Activated CD4-positive, alpha-beta T cell treated with anti-CD3 and anti-CD28 coated beads for 36 hours (primary cell): ENCODE measurements at regions not wholly inside any gene's neighbourhood (a gene's known extent, or its start where the extent isn't known, plus 50 kb on each side); places are given as distances from the start of the nearest gene placed in this dataset.

Experiments
- ATAC-seq: fragments of 200-7000 bp; cut with Tn5 transposase; one replicate; pipeline ENCODE4 v1.10.0; 2021; ENCODE audit warnings: mild to moderate bottlenecking, moderate library complexity
- CTCF ChIA-PET: fragments of 350-600 bp; sonication (Branson Sonifier 250); formaldehyde crosslinking; loops from one replicate; lab custom pipeline; 2021; ENCODE audit warnings: antibody characterized with exemption; lab: Charles Lee
- POLR2A ChIA-PET: fragments of 350-600 bp; sonication (Branson Sonifier 250); formaldehyde crosslinking; loops from one replicate; lab custom pipeline; 2021; ENCODE audit warnings: antibody characterized with exemption, inconsistent platforms; lab: Charles Lee
- DNase-seq: peaks from one replicate; pipeline ENCODE4 v3.0.0-alpha.2; 2020
- H3K27ac Mint-ChIP-seq: one replicate; pipeline ENCODE4 v1.8.0; 2021; ENCODE audit warnings: mixed read lengths
- H3K27me3 Mint-ChIP-seq: one replicate; pipeline ENCODE4 v1.8.0; 2021; ENCODE audit warnings: mixed read lengths
- H3K36me3 Mint-ChIP-seq: one replicate; pipeline ENCODE4 v1.8.0; 2021; ENCODE audit warnings: low read depth, mixed read lengths
- H3K4me1 Mint-ChIP-seq: one replicate; pipeline ENCODE4 v1.8.0; 2021; ENCODE audit warnings: mixed read lengths
- H3K4me3 Mint-ChIP-seq: one replicate; pipeline ENCODE4 v1.8.0; 2021; ENCODE audit warnings: mild to moderate bottlenecking, moderate library complexity, mixed read lengths
- H3K9me3 Mint-ChIP-seq: one replicate; pipeline ENCODE4 v1.8.0; 2021; ENCODE audit warnings: low read depth, mixed read lengths
- intact Hi-C, 2 experiments: fragments of 100-400 bp; cut with DNase I in 1 of 2; cut with micrococcal nuclease in 1 of 2; formaldehyde crosslinking; loops; one replicate each; pipeline versions ENCODE4 v1.14.2 to v1.15.1; 2022 to 2024; cut with DNase I, micrococcal nuclease

DNA sequence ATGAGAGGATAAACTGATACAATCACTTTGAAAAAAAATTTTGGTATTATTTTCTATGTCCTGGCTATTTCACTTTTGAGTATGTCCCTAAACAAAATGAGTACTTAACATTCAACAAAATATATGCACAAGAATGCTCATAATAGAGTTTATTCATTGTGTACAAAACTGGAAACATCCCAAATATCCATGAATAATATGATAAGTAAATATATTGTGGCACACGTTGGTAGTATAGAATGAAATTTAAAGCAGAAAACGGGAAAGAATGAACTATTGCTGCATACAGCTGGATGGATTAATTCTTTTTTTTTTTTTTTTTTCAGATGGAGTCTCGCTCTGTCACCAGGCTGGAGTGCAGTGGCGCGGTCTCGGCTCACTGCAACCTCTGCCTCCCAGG is 725.2 kb downstream of the LTN1 start:
- POLR2A ChIA-PET: no interaction called here
- no peak for ATAC-seq

GRCh38 chr21:28266061-28266460 is 726.6 kb downstream of the LTN1 start:
- ChIA-PET POLR2A (no interaction called here), CTCF (no interaction called here)
- Mint-ChIP-seq H3K36me3 (no peaks in the 10 kb centered on the region), H3K4me3 (no peak overlapping the region), H3K4me1 (no peaks in the 10 kb centered on the region), H3K27ac (no peak overlapping the region), H3K27me3 (no peaks in the 10 kb centered on the region), H3K9me3 (no peaks in the 10 kb centered on the region)
- no peak for DNase-seq
- no peak for ATAC-seq
- intact Hi-C loops: no loop called here

More for the DNA sequence above, 725.2 kb downstream of the LTN1 start:
- Mint-ChIP-seq H3K9me3 (no peaks in the 10 kb centered on the region), H3K4me1 (no peaks in the 10 kb centered on the region), H3K27ac (no peak overlapping the region), H3K27me3 (no peaks in the 10 kb centered on the region), H3K4me3 (no peak overlapping the region), H3K36me3 (no peaks in the 10 kb centered on the region)
- CTCF ChIA-PET: no interaction called here
- DNase-seq: no peak
- intact Hi-C loops: no loop called here

GRCh38 chr21:28263974-28264373 is 728.7 kb downstream of the LTN1 start:
- no peaks in the 10 kb centered on the region for H3K27me3 Mint-ChIP-seq
- ChIA-PET POLR2A (no interaction called here), CTCF (no interaction called here)
- H3K27ac Mint-ChIP-seq: no peak overlapping the region
- H3K9me3 Mint-ChIP-seq: no peaks in the 10 kb centered on the region
- ATAC-seq: no peak
- H3K4me3 Mint-ChIP-seq: no peak overlapping the region
- no peak for DNase-seq
- H3K36me3 Mint-ChIP-seq: no peaks in the 10 kb centered on the region
- no peaks in the 10 kb centered on the region for H3K4me1 Mint-ChIP-seq
- intact Hi-C loops: no loop called here

- ChIA-PET CTCF (interaction anchor here (0.7 kb wide), 1 partner anchor 1075 kb away, joined by 3 read pairs; no protein-coding TSS in a partner anchor), POLR2A (no interaction called here)
- intact Hi-C loops: no loop called here
- DNase-seq: no peak
- no peak overlapping the region for H3K27ac Mint-ChIP-seq
- no peaks in the 10 kb centered on the region for H3K4me1 Mint-ChIP-seq
- no peaks in the 10 kb centered on the region for H3K36me3 Mint-ChIP-seq
- no peak for ATAC-seq
- H3K4me3 Mint-ChIP-seq: no peak overlapping the region
- no peaks in the 10 kb centered on the region for H3K27me3 Mint-ChIP-seq
- no peaks in the 10 kb centered on the region for H3K9me3 Mint-ChIP-seq
Measured at GRCh38 chr21:28261298-28261697, 731.4 kb downstream of the LTN1 start.

DNA sequence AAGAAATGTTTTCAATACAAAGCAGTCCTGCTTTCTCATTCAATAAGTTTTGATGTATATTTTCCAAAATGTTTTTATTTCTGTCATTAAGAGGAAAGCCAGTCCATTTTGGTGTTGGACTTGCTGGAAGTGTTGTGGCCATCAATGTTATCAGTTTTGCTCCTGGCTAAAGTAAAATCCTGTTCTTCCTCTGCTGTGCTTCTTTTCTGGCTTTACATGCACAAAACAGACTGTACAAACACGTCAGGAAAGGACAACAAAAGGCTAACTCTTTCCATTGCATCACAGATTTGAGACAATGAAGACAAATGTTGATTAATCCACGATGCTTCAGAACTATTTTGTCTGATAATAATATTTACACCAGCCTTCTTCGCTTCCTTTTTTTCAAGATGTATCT is 735.4 kb downstream of the LTN1 start:
- DNase-seq: no peak
- no peaks in the 10 kb centered on the region for H3K27me3 Mint-ChIP-seq
- intact Hi-C loops: no loop called here
- H3K9me3 Mint-ChIP-seq: no peaks in the 10 kb centered on the region
- no peaks in the 10 kb centered on the region for H3K4me1 Mint-ChIP-seq
- H3K4me3 Mint-ChIP-seq: no peak overlapping the region
- ChIA-PET POLR2A (no interaction called here), CTCF (no interaction called here)
- ATAC-seq: no peak
- H3K36me3 Mint-ChIP-seq: no peaks in the 10 kb centered on the region
- H3K27ac Mint-ChIP-seq: no peak overlapping the region

DNA sequence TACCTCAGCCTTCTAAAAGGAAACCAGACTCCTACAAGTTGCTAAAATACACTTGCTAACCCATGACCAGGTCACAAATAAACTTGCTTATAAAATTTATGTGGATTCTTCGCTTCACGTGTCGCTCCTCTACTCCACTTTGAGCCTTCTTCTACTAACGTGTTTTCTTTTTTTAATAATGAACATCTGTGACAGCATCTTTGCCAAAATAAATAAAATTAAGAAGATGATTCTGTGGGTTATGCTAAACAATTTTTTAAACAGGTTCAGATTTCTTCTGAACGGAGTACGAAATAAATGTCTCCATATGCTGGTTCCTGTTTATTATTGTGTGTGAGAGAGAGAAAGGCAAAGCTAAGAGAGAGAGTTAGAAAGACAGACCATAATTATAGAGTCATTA is 735.8 kb downstream of the LTN1 start:
- no peaks in the 10 kb centered on the region for H3K27me3 Mint-ChIP-seq
- H3K9me3 Mint-ChIP-seq: no peaks in the 10 kb centered on the region
- no peak overlapping the region for H3K4me3 Mint-ChIP-seq
- CTCF ChIA-PET: no interaction called here
- H3K27ac Mint-ChIP-seq: no peak overlapping the region
- H3K4me1 Mint-ChIP-seq: no peaks in the 10 kb centered on the region
- no peak for DNase-seq
- intact Hi-C loops: no loop called here
- POLR2A ChIA-PET: no interaction called here
- no peak for ATAC-seq
- no peaks in the 10 kb centered on the region for H3K36me3 Mint-ChIP-seq

DNA sequence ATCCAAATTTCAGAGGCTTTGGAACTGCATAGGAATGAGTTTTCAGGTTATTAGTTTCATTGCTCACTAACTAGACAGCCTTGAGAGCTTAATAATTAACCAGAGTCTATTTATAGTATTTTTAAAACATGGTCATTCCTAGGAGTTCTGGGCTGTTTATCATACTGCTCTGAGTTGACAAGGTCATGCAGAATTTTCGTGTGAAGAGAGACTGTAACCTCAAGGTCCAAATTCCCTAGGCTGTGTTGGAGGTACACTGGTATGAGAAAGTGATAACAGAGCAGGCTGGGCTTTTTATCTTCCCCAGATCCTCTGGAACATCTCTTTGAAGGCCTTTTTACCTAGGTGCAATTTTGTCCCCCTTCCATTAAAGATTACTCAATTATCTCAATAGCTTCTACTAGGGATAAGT is 736.3 kb downstream of the LTN1 start:
- H3K9me3 Mint-ChIP-seq: no peaks in the 10 kb centered on the region
- CTCF ChIA-PET: no interaction called here
- intact Hi-C loops: no loop called here

DNA sequence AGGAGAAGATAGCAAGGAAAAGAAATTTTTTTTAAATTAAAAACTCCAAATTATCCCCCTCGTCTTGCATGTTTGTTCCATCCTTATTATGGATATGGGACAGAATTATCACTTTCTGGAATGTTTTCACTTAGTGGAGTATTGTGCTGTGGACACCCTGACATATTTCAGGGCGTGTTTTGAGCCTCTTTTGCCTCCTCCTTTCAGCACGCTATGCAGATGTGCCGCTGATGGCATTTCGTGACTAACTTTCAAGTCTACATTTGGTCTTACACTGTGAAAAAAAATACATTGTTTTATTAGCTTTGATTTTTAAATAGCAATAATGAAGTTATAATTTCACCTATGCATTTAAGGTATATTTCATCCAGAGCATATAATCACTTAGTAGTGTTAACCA is 738.7 kb downstream of the LTN1 start:
- Mint-ChIP-seq H3K36me3 (no peaks in the 10 kb centered on the region), H3K9me3 (no peaks in the 10 kb centered on the region), H3K4me3 (no peak overlapping the region), H3K27me3 (no peaks in the 10 kb centered on the region), H3K4me1 (no peaks in the 10 kb centered on the region), H3K27ac (no peak overlapping the region)
- intact Hi-C loops: no loop called here
- ATAC-seq: no peak
- POLR2A ChIA-PET: no interaction called here
- no peak for DNase-seq
- CTCF ChIA-PET: interaction anchor here (0.7 kb wide), 1 partner anchor 380 kb away, joined by 4 read pairs; no protein-coding TSS in a partner anchor

More for the DNA sequence above, 736.3 kb downstream of the LTN1 start:
- no peaks in the 10 kb centered on the region for H3K27me3 Mint-ChIP-seq
- H3K36me3 Mint-ChIP-seq: no peaks in the 10 kb centered on the region
- no peak overlapping the region for H3K4me3 Mint-ChIP-seq
- H3K27ac Mint-ChIP-seq: no peak overlapping the region
- ATAC-seq (no peak), DNase-seq (no peak)
- H3K4me1 Mint-ChIP-seq: no peaks in the 10 kb centered on the region
- POLR2A ChIA-PET: no interaction called here

DNA sequence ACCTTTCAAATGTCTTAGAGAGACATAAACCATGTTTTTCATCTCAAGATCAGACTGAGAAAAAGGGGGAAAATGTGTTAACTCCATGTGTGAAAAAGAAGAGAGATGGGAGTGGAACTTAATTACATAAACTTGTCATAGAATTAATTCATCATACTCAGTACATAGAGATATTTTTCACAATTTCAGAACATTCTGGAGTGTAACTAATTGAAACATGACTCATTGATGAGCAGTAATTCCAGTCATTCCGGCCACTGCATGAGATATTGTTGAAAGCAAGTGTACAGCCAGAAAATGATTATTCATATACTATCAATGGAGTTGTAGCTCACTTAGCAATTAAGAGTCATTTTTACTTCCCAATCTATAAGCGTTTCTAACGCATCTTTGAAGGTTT is 739.3 kb downstream of the LTN1 start:
- no peak for ATAC-seq
- ChIA-PET POLR2A (no interaction called here), CTCF (no interaction called here)
- Mint-ChIP-seq H3K27ac (no peak overlapping the region), H3K27me3 (no peaks in the 10 kb centered on the region), H3K4me3 (no peak overlapping the region), H3K4me1 (no peaks in the 10 kb centered on the region), H3K9me3 (no peaks in the 10 kb centered on the region), H3K36me3 (no peaks in the 10 kb centered on the region)
- no peak for DNase-seq
- intact Hi-C loops: no loop called here

- H3K9me3 Mint-ChIP-seq: no peaks in the 10 kb centered on the region
- no peaks in the 10 kb centered on the region for H3K36me3 Mint-ChIP-seq
- no peaks in the 10 kb centered on the region for H3K4me1 Mint-ChIP-seq
- ChIA-PET CTCF (no interaction called here), POLR2A (no interaction called here)
- H3K27ac Mint-ChIP-seq: no peak overlapping the region
- intact Hi-C loops: no loop called here
- ATAC-seq: no peak
- no peaks in the 10 kb centered on the region for H3K27me3 Mint-ChIP-seq
- DNase-seq: no peak
- H3K4me3 Mint-ChIP-seq: no peak overlapping the region
Measured at GRCh38 chr21:28252928-28253327, 739.7 kb downstream of the LTN1 start.

GRCh38 chr21:28250946-28251345 is 741.7 kb downstream of the LTN1 start:
- ATAC-seq (no peak), DNase-seq (no peak)
- intact Hi-C loops: no loop called here
- Mint-ChIP-seq H3K27me3 (no peaks in the 10 kb centered on the region), H3K27ac (no peak overlapping the region), H3K4me1 (no peaks in the 10 kb centered on the region), H3K36me3 (no peaks in the 10 kb centered on the region), H3K9me3 (no peaks in the 10 kb centered on the region), H3K4me3 (no peak overlapping the region)
- POLR2A ChIA-PET: no interaction called here
- CTCF ChIA-PET: no interaction called here

GRCh38 chr21:28247454-28248020 is 745.1 kb downstream of the LTN1 start:
- no peak for DNase-seq
- intact Hi-C loops: no loop called here
- ChIA-PET CTCF (no interaction called here), POLR2A (no interaction called here)
- no peak for ATAC-seq
- no peaks in the 10 kb centered on the region for H3K36me3 Mint-ChIP-seq
- no peaks in the 10 kb centered on the region for H3K9me3 Mint-ChIP-seq
- H3K27ac Mint-ChIP-seq: no peak overlapping the region
- no peaks in the 10 kb centered on the region for H3K4me1 Mint-ChIP-seq
- H3K4me3 Mint-ChIP-seq: no peak overlapping the region
- H3K27me3 Mint-ChIP-seq: no peaks in the 10 kb centered on the region

DNA sequence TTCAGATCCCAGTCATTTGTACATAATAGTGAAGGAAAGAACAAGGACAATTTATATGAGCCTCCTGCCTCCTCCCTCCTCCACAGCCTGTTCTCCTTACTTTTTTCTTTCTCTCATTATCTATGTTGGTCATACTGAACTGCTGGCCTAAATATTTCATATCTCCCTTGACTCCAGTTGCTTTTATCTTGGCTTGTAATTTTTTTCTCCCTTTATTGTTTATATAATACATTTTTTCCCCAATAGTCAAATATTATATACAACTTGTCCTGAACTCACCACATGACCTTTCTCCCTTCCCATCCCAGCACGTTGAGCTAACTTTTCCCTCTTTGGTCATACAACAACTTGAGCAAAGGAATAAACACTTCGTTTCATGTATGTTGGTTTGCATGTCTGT is 752.1 kb downstream of the LTN1 start:
- H3K4me1 Mint-ChIP-seq: no peaks in the 10 kb centered on the region
- POLR2A ChIA-PET: no interaction called here
- CTCF ChIA-PET: no interaction called here
- H3K27ac Mint-ChIP-seq: no peak overlapping the region
- intact Hi-C loops: no loop called here
- no peaks in the 10 kb centered on the region for H3K9me3 Mint-ChIP-seq
- ATAC-seq: no peak
- H3K36me3 Mint-ChIP-seq: no peaks in the 10 kb centered on the region
- H3K4me3 Mint-ChIP-seq: no peak overlapping the region
- DNase-seq: no peak
- no peaks in the 10 kb centered on the region for H3K27me3 Mint-ChIP-seq
